Keratinocyte (primary cell): ENCODE measurements at regions not wholly inside any gene's neighbourhood (a gene's known extent, or its start where the extent isn't known, plus 50 kb on each side); places are given as distances from the start of the nearest gene placed in this dataset.

Experiments
- DNase-seq: peaks from one replicate; pipeline ENCODE4 v3.0.0-alpha.2; 2011; ENCODE audit warnings: low read depth, missing footprints, low spot score
- FAIRE-seq: peaks from 2 replicates; lab custom pipeline; 2011; peaks lifted over from hg19 to GRCh38; lab: Jason Lieb, UNC
- H2AFZ ChIP-seq: 2 replicates; pipeline ENCODE4 v1.6.0; 2012; ENCODE audit warnings: low read length, control low read depth, inconsistent platforms; ENCODE audit not compliant: control insufficient read depth
- H3K27ac ChIP-seq: 2 replicates; pipeline ENCODE4 v1.5.1; 2011; ENCODE audit warnings: low read length; ENCODE audit not compliant: control insufficient read depth, insufficient read depth
- H3K27me3 ChIP-seq: 3 replicates; pipeline ENCODE4 v1.6.0; 2011; ENCODE audit warnings: low read length; ENCODE audit not compliant: control insufficient read depth, insufficient read depth; ENCODE audit errors: extremely low read depth
- H3K36me3 ChIP-seq, 2 experiments: 2 replicates in 1 of 2; 3 replicates in 1 of 2; pipeline ENCODE4 v1.5.1; 2011; ENCODE audit warnings: low read length in 2 of 2, mild to moderate bottlenecking in 1 of 2; ENCODE audit not compliant: control insufficient read depth in 2 of 2, insufficient read depth in 2 of 2; ENCODE audit errors: extremely low read depth in 1 of 2
- H3K4me1 ChIP-seq: 3 replicates; pipeline ENCODE4 v1.5.1; 2011; ENCODE audit warnings: low read length; ENCODE audit not compliant: control insufficient read depth, insufficient read depth; ENCODE audit errors: extremely low read depth
- H3K4me2 ChIP-seq: 3 replicates; pipeline ENCODE4 v1.6.0; 2011; ENCODE audit warnings: low read depth, low read length; ENCODE audit not compliant: control insufficient read depth, insufficient read depth; ENCODE audit errors: extremely low read depth
- H3K4me3 ChIP-seq, 3 experiments: fragments of 200-600 bp in 1 of 3; sonication (generic) in 1 of 3; 2 replicates in 2 of 3; 3 replicates in 1 of 3; pipeline ENCODE4 v1.5.1; 2011 to 2016; ENCODE audit warnings: low read length in 3 of 3, mild to moderate bottlenecking in 3 of 3, control low read depth in 2 of 3, inconsistent platforms in 1 of 3, low read depth in 1 of 3, mixed read lengths in 1 of 3, mixed run types in 1 of 3, moderate library complexity in 1 of 3; ENCODE audit not compliant: control insufficient read depth in 2 of 3, insufficient read depth in 2 of 3; ENCODE audit errors: extremely low read depth in 1 of 3
- H3K79me2 ChIP-seq: 2 replicates; pipeline ENCODE4 v1.6.0; 2012; ENCODE audit warnings: low read length; ENCODE audit not compliant: control insufficient read depth, insufficient read depth
- H3K9ac ChIP-seq: 3 replicates; pipeline ENCODE4 v1.6.0; 2011; ENCODE audit warnings: low read length; ENCODE audit not compliant: control insufficient read depth, insufficient read depth; ENCODE audit errors: extremely low read depth
- H3K9me1 ChIP-seq: 3 replicates; pipeline ENCODE4 v1.6.0; 2011; ENCODE audit warnings: low read length; ENCODE audit not compliant: control insufficient read depth, insufficient read depth; ENCODE audit errors: extremely low read depth
- H3K9me3 ChIP-seq: 2 replicates; pipeline ENCODE4 v1.5.1; 2012; ENCODE audit warnings: low read depth, low read length; ENCODE audit not compliant: control insufficient read depth
- H4K20me1 ChIP-seq: 3 replicates; pipeline ENCODE4 v1.6.0; 2011; ENCODE audit warnings: low read length; ENCODE audit not compliant: control insufficient read depth, insufficient read depth; ENCODE audit errors: extremely low read depth
- CTCF ChIP-seq, 3 experiments: IDR thresholded peaks in 1 of 3; conservative IDR thresholded peaks in 1 of 3; optimal IDR thresholded peaks in 1 of 3; 2 replicates in 2 of 3; 3 replicates in 1 of 3; pipeline versions ENCODE3 to v1.5.1; 2011; ENCODE audit warnings: low read length in 3 of 3, mild to moderate bottlenecking in 3 of 3, moderate library complexity in 2 of 3, control low read depth in 1 of 3, inconsistent platforms in 1 of 3; ENCODE audit not compliant: insufficient read depth in 2 of 3; ENCODE audit errors: extremely low read depth in 1 of 3
- EZH2 ChIP-seq: IDR thresholded peaks from one replicate; pipeline ENCODE4 v1.6.1; 2012; ENCODE audit warnings: inconsistent platforms, mild to moderate bottlenecking, low read length, moderate library complexity
- dilution Hi-C: fragments of 300-500 bp; cut with MboI; formaldehyde crosslinking; loops from one replicate; pipeline ENCODE4 v1.7.0; 2020; ENCODE audit warnings: low sequenced_read_pairs; ENCODE audit not compliant: extremely low pct_ligation_motif_present

- no peaks in the 10 kb centered on the region for H3K36me3 ChIP-seq
- no peak overlapping the region for H2AFZ ChIP-seq
- no peak overlapping the region for H3K4me3 ChIP-seq
- H3K27ac ChIP-seq, result no peak overlapping the region
- DNase-seq (no peak), FAIRE-seq (no peak)
- no peak for TF ChIP-seq EZH2
- TF ChIP-seq CTCF (optimal IDR thresholded peaks at IDR 0.05 in 1 of 3, IDR thresholded peaks at IDR 0.05 in 1 of 3, conservative IDR thresholded peaks at IDR 0.05 in 1 of 3; ENCODE audit: extremely low read depth in 1 of 3, insufficient read depth in 2 of 3, low read length in 3 of 3), result no peak
- H3K9me1 ChIP-seq, result no peaks in the 10 kb centered on the region
- no peaks in the 10 kb centered on the region for H3K79me2 ChIP-seq
- no peak overlapping the region for H3K9ac ChIP-seq
- no peaks in the 10 kb centered on the region for H3K9me3 ChIP-seq
- H3K27me3 ChIP-seq, result no peaks in the 10 kb centered on the region
- no peaks in the 10 kb centered on the region for H3K4me1 ChIP-seq
- no peaks in the 10 kb centered on the region for H4K20me1 ChIP-seq
- dilution Hi-C loops, result no loop called here
- H3K4me2 ChIP-seq, result no peak overlapping the region
Measured at GRCh38 chr13:64051278-64051677, 2635.6 kb upstream of the PCDH20 start.

DNA sequence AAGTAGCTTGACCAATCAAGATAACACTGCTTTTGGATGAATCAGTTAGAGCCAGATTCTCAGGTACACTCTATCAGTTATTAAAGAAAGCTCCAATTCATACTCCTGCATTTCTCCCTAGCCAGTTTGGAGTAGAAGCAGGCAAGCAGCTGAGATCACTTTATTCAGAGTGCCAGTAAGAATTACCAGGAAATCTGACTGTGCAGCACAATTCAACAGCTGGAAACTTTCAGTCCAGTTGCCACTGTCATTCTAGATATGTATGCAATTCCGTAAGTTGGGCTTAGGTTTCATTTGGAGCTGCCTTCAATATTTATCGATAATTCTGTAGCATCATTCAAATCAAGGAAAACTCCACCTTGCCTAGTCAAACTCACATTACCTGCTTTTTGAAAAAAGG, 2625.6 kb upstream of the PCDH20 start:
- H2AFZ ChIP-seq, result no peak overlapping the region
- dilution Hi-C loops, result no loop called here
- no peak overlapping the region for H3K4me3 ChIP-seq
- no peaks in the 10 kb centered on the region for H3K79me2 ChIP-seq
- TF ChIP-seq EZH2 (no peak), CTCF (optimal IDR thresholded peaks at IDR 0.05 in 1 of 3, IDR thresholded peaks at IDR 0.05 in 1 of 3, conservative IDR thresholded peaks at IDR 0.05 in 1 of 3; ENCODE audit: extremely low read depth in 1 of 3, insufficient read depth in 2 of 3, low read length in 3 of 3) (no peak)
- H3K4me1 ChIP-seq, result no peaks in the 10 kb centered on the region
- H3K27ac ChIP-seq, result no peak overlapping the region
- H3K36me3 ChIP-seq, result no peaks in the 10 kb centered on the region
- H4K20me1 ChIP-seq, result no peaks in the 10 kb centered on the region
- H3K9me3 ChIP-seq, result no peaks in the 10 kb centered on the region
- H3K9ac ChIP-seq, result no peak overlapping the region
- H3K4me2 ChIP-seq, result no peak overlapping the region
- FAIRE-seq (no peak), DNase-seq (no peak)
- H3K9me1 ChIP-seq, result no peaks in the 10 kb centered on the region
- H3K27me3 ChIP-seq, result no peaks in the 10 kb centered on the region
